ENCODE measurements at regions not wholly inside any gene's neighbourhood (a gene's known extent, or its start where the extent isn't known, plus 50 kb on each side); places are given as distances from the start of the nearest gene placed in this dataset.
"Not testable (repeated sequence)": the region's sequence is repeated elsewhere in the genome, so short reads cannot be mapped to it uniquely, and the experiment has no call there.

DNA sequence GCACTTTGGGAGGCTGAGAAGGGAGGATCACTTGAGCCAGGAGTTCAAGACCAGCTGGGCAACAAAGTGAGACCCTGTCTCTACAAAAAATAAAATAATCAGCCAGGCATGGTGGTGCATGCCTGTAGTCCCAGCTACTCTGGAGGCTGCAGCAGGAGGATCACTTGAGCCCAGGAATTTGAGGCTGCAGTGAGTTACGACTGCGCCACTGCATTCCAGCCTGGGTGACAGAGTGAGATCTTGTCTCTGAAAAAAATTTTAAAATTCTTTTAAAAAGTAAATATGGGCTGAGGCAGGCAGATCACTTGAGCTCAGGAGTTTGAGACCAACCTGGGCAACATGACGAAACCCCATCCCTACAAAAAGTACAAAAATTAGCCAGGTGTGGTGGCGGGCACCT, 91.4 kb upstream of the VGLL4 start:
- TF ChIP-seq, protein P1, sequence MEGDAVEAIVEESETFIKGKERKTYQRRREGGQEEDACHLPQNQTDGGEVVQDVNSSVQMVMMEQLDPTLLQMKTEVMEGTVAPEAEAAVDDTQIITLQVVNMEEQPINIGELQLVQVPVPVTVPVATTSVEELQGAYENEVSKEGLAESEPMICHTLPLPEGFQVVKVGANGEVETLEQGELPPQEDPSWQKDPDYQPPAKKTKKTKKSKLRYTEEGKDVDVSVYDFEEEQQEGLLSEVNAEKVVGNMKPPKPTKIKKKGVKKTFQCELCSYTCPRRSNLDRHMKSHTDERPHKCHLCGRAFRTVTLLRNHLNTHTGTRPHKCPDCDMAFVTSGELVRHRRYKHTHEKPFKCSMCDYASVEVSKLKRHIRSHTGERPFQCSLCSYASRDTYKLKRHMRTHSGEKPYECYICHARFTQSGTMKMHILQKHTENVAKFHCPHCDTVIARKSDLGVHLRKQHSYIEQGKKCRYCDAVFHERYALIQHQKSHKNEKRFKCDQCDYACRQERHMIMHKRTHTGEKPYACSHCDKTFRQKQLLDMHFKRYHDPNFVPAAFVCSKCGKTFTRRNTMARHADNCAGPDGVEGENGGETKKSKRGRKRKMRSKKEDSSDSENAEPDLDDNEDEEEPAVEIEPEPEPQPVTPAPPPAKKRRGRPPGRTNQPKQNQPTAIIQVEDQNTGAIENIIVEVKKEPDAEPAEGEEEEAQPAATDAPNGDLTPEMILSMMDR (conservative IDR thresholded peaks at IDR 0.05; ENCODE audit: low read length) = not testable (repeated sequence)
- not testable (repeated sequence) for TF ChIP-seq EZH2phosphoT487 (IDR thresholded peaks at IDR 0.05; ENCODE audit: borderline replicate concordance, low read depth, low read length)

Measured in OCI-LY7 (cell line).